Spinal cord (tissue), 9 donors: ENCODE measurements at regions not wholly inside any gene's neighbourhood (a gene's known extent, or its start where the extent isn't known, plus 50 kb on each side); places are given as distances from the start of the nearest gene placed in this dataset.
"Not testable (repeated sequence)": the region's sequence is repeated elsewhere in the genome, so short reads cannot be mapped to it uniquely, and the experiment has no call there.

Experiments
- DNase-seq, 6 donors: peaks; one replicate each; pipeline versions ENCODE4 v3.0.0 to v3.0.0-alpha.2; 2013 to 2015; ENCODE audit warnings: low spot score in 6 of 6, low read depth in 4 of 6
- H3K27ac ChIP-seq: one replicate; pipeline ENCODE4 v1.5.1; 2013; ENCODE audit warnings: low read depth, low read length, control low read depth
- H3K27me3 ChIP-seq: one replicate; pipeline ENCODE4 v1.6.1; 2013; ENCODE audit warnings: low read length; ENCODE audit not compliant: control insufficient read depth, insufficient read depth
- H3K36me3 ChIP-seq: one replicate; pipeline ENCODE4 v1.6.1; 2013; ENCODE audit warnings: low read length; ENCODE audit not compliant: control insufficient read depth, insufficient read depth
- H3K4me1 ChIP-seq: one replicate; pipeline ENCODE4 v1.6.1; 2013; ENCODE audit warnings: low read length; ENCODE audit not compliant: control insufficient read depth, insufficient read depth
- H3K4me3 ChIP-seq: one replicate; pipeline ENCODE4 v1.5.1; 2013; ENCODE audit warnings: low read depth, low read length, control low read depth
- H3K9me3 ChIP-seq: one replicate; pipeline ENCODE4 v1.6.1; 2013; ENCODE audit warnings: low read length; ENCODE audit not compliant: control insufficient read depth, insufficient read depth
- WGBS: methylation state at CpG from one replicate; pipeline ENCODE4 v1.1.5; 2013; ENCODE audit warnings: missing lambda C conversion rate; ENCODE audit not compliant: insufficient coverage; 5-methylcytosine and 5-hydroxymethylcytosine counted together
- donor health status: healthy.

GRCh38 chr15:20376872-20377271 is 164.7 kb downstream of the GOLGA6L6 start:
- no peaks in the 10 kb centered on the region for H3K27me3 ChIP-seq
- no peak overlapping the region for H3K27ac ChIP-seq
- H3K9me3 ChIP-seq = no peaks in the 10 kb centered on the region
- H3K4me3 ChIP-seq = no peak overlapping the region
- no peak for DNase-seq
- no peaks in the 10 kb centered on the region for H3K4me1 ChIP-seq
- 60% methylated on average over 5 of the region's 5 CpGs for WGBS
- no peaks in the 10 kb centered on the region for H3K36me3 ChIP-seq

GRCh38 chr15:20372416-20372815 is 169.2 kb downstream of the GOLGA6L6 start:
- H3K9me3 ChIP-seq, DNase-seq: not testable (repeated sequence)

GRCh38 chr15:20369500-20369899 is 172.1 kb downstream of the GOLGA6L6 start:
- no peak overlapping the region for H3K4me3 ChIP-seq
- no peaks in the 10 kb centered on the region for H3K4me1 ChIP-seq
- no peaks in the 10 kb centered on the region for H3K36me3 ChIP-seq
- no peaks in the 10 kb centered on the region for H3K9me3 ChIP-seq
- no peaks in the 10 kb centered on the region for H3K27me3 ChIP-seq
- no peak for DNase-seq
- 66% methylated on average over 2 of the region's 3 CpGs for WGBS
- H3K27ac ChIP-seq = no peak overlapping the region

More at GRCh38 chr15:20372416-20372815, 169.2 kb downstream of the GOLGA6L6 start:
- not testable (repeated sequence) for H3K4me1 ChIP-seq, H3K36me3 ChIP-seq, H3K27me3 ChIP-seq, H3K4me3 ChIP-seq, H3K27ac ChIP-seq

- Histone ChIP-seq H3K4me1 (no peaks in the 10 kb centered on the region), H3K4me3 (no peak overlapping the region), H3K9me3 (no peaks in the 10 kb centered on the region), H3K36me3 (no peaks in the 10 kb centered on the region), H3K27ac (no peak overlapping the region), H3K27me3 (no peaks in the 10 kb centered on the region)
- no CpG with 5 or more reads among the region's 1 CpG for WGBS
- DNase-seq = no peak
These were observed 172.6 kb downstream of the GOLGA6L6 start for GRCh38 chr15:20368974-20369373.

- DNase-seq = no peak
- no peaks in the 10 kb centered on the region for H3K27me3 ChIP-seq
- H3K4me3 ChIP-seq = no peak overlapping the region
- no peaks in the 10 kb centered on the region for H3K4me1 ChIP-seq
- H3K9me3 ChIP-seq = no peaks in the 10 kb centered on the region
- no peaks in the 10 kb centered on the region for H3K36me3 ChIP-seq
- no peak overlapping the region for H3K27ac ChIP-seq
- WGBS = no CpG with 5 or more reads among the region's 2 CpGs
These were observed 174.5 kb downstream of the GOLGA6L6 start for GRCh38 chr15:20367093-20367492.

- H3K9me3 ChIP-seq, H3K4me3 ChIP-seq, H3K27ac ChIP-seq, DNase-seq, H3K4me1 ChIP-seq, H3K27me3 ChIP-seq, H3K36me3 ChIP-seq: not testable (repeated sequence)
- 61% methylated on average over 5 of the region's 5 CpGs for WGBS
These were observed 178.0 kb downstream of the GOLGA6L6 start for GRCh38 chr15:20363591-20363990.

- Histone ChIP-seq H3K27me3 (no peaks in the 10 kb centered on the region), H3K9me3 (no peaks in the 10 kb centered on the region), H3K4me1 (no peaks in the 10 kb centered on the region), H3K4me3 (no peak overlapping the region), H3K27ac (no peak overlapping the region), H3K36me3 (no peaks in the 10 kb centered on the region)
- DNase-seq = no peak
These were observed 180.5 kb downstream of the GOLGA6L6 start for GRCh38 chr15:20361091-20361490.

GRCh38 chr15:20358779-20359414 is 182.7 kb downstream of the GOLGA6L6 start:
- DNase-seq = no peak
- H3K36me3 ChIP-seq = no peaks in the 10 kb centered on the region
- H3K9me3 ChIP-seq = no peaks in the 10 kb centered on the region

GRCh38 chr15:20358066-20358778 is 183.4 kb downstream of the GOLGA6L6 start:
- DNase-seq = no peak
- 85% methylated on average over 26 of the region's 28 CpGs for WGBS
- no peaks in the 10 kb centered on the region for H3K36me3 ChIP-seq
- no peaks in the 10 kb centered on the region for H3K4me1 ChIP-seq
- no peak overlapping the region for H3K4me3 ChIP-seq
- H3K27me3 ChIP-seq = no peaks in the 10 kb centered on the region
- H3K9me3 ChIP-seq = no peaks in the 10 kb centered on the region
- H3K27ac ChIP-seq = no peak overlapping the region

More at GRCh38 chr15:20358779-20359414, 182.7 kb downstream of the GOLGA6L6 start:
- Histone ChIP-seq H3K27ac (no peak overlapping the region), H3K4me3 (no peak overlapping the region), H3K4me1 (no peaks in the 10 kb centered on the region), H3K27me3 (no peaks in the 10 kb centered on the region)
- WGBS = 76% methylated on average over 14 of the region's 17 CpGs

GRCh38 chr15:20357481-20358065 is 184.0 kb downstream of the GOLGA6L6 start:
- Histone ChIP-seq H3K36me3 (no peaks in the 10 kb centered on the region), H3K27me3 (no peaks in the 10 kb centered on the region), H3K9me3 (no peaks in the 10 kb centered on the region), H3K27ac (no peak overlapping the region), H3K4me1 (no peaks in the 10 kb centered on the region), H3K4me3 (no peak overlapping the region)
- 84% methylated on average over 17 of the region's 17 CpGs for WGBS
- no peak for DNase-seq
